Stimulated activated CD4-positive, alpha-beta T cell treated with anti-CD3 and anti-CD28 coated beads, Interleukin-4, amount 100 ng/mL, for 48 hours (primary cell): ENCODE measurements at regions not wholly inside any gene's neighbourhood (a gene's known extent, or its start where the extent isn't known, plus 50 kb on each side); places are given as distances from the start of the nearest gene placed in this dataset.

Experiments
- DNase-seq, 2 donors: peaks; one replicate each; pipeline ENCODE4 v3.0.0-alpha.2; 2020; ENCODE audit warnings: low read depth in 2 of 2

DNA sequence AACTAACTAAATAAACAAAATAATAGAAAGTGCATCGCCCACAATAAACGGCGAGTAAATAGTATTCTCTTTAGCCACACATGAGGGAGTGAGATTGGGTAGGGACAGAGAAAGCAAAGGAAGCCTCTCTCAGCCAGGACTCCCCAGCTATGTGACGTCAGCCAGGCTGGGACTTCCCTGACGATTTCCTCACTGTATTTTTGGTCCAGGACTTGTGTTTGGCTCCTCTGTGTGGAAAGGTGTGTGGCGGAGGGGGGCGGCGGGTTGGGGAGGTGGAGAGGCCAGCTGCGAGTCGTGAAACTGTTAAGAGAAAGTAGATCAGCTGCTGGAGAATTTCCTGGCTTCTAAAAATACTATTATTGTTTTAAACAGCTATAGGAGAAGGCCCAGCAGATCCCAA lies 1124.6 kb downstream of the AACS start:
- no peak for DNase-seq

DNA sequence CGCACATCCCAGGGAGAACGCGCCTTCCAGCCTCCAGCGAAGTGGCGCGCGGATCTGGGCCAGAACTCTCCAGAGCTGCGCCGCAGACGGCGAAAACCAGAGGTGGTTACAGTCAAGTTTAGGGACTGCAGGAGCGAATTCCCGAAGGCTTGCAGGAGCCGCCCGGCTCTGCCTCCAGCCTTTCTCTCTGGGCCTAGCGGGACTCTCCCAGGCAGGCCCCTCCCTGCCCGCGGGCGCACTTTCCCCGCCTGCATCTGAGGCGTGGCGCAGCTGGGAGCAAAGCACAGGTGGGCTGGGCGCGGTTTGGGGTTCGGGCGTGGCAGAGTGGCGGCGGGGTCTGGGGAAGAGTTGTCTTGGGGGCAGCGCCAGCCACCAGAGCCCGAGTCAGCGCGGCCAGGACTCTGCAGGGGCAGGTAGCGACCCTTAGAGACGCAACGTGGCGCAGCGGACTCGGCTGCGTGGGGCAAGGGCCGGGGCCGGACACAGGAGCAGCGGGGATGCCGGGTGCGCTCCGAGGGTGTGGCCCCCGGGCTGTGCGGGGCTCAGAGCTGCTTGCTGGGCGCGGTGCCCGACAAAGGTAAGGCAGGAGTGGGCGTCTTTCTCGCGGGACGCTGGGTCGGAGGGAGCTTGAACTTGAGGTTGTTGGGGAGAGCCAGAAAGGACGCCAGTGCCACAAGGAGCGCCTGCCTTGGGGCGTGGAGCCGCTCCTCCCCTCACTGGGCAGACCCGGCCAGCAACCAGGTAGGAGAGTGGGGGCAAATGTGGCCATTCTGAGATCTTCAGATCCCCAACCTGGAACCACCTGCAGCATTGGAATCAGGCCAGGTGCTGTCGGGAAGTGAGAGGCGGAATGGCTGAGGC lies 1126.0 kb downstream of the AACS start:
- no peak for DNase-seq

DNA sequence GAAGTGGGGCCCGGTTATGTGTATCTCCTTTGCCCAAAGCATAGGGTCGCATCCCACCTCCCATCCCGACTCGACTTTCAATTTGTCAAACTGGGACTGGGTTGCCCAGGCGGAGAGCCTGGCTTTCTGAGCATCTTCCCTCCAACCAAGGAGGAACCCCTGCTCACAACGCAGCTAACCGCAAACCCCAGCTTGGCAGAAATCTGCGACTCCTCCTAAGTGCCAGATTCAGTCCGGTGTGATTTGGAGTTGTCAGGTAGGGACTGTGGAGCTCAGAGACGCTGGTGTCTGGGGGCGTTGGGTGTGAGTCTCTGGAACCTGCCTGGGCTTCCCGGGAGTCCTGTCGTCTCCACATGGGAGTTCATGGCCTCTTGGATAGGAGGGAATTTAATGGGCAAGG lies 1126.7 kb downstream of the AACS start:
- no peak for DNase-seq

DNA sequence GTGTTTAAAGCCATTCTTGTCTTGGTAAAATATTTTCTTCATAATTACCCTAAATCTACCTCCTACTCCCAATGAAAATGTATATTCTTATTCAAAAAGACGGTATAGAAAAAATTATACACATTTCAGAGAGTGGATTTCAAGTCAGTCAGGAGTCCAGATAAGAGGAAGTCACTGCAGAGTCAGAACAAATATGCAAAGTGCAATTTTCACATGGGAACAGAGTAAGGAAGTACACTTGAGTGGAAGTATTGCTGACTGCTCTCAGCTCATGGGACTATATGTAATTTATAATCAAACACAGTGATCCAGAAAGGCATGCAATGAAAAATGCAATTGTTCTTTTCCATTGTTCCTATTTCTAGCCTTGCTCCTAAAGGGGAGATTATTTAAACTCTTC lies 1128.0 kb downstream of the AACS start:
- no peak for DNase-seq

DNA sequence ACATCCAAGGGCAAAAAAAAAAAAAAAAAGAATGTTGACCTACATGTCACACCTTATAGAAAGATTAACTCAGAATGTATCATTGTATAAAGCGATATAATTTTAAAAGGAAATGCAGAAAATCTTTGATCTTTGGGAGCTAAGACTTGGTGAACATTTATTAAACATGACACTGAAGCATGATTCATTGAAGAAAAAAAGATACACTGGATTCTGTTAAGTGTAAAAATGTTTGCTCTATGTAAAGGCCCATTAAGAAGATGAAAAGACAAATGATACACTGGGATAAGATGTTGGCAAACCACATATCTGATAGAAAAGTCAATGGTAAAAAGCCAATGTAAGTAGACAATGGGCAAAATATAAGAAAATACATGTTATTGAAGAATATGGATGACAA lies 1131.0 kb downstream of the AACS start:
- DNase-seq: no peak

DNA sequence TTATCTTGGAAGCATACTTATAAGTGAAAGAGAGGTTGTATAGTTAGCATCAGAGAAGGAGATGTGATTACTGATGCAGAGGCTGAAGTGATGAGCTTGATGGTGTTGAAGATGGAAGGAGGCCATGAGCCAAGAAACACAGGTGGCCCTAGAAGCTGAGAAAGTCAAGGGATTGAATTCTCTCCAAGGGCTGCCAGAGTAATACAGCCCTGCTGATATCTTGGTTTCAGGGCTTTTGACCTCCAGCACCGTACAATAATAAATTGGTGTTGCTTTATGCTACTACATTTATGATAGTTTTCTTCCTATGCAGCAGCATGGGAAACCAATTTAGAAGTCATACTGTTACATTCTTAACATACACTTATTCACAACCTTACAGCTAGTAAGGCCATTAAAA lies 1133.3 kb downstream of the AACS start:
- no peak for DNase-seq

DNA sequence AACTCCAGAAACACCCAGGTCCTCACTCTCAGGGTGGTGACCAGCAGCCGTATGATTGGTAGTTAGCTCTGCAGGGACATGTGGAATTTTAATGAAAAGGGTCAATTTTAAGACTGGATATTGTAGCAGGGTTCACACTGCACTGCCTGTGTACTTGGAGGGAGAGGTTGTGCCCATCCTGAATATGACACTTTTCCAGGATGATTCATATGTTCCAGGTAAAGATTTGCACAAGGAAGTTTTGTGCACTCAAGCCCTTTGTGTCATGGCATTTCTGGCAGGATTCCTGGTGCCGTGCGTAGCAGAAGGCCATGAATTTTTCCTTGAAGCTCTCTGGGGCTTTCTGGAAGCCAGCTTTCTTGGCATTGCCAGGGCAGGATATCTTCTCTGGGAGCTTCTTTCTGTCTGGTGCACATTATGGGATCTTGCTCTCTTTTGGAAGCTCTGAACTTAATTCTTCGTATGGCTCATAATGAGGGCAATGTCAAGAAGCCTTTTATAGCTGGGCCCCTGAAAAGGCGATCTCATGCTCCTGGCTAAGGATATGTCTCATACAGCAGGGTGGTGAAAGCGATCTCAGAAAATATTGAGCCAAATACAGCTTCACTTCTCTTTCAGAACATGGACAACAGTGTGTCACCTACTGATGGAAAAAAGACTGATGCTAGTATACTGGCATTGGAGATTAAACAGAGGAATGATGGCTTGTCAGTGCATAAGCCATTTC lies 1133.9 kb downstream of the AACS start:
- DNase-seq: no peak

DNA sequence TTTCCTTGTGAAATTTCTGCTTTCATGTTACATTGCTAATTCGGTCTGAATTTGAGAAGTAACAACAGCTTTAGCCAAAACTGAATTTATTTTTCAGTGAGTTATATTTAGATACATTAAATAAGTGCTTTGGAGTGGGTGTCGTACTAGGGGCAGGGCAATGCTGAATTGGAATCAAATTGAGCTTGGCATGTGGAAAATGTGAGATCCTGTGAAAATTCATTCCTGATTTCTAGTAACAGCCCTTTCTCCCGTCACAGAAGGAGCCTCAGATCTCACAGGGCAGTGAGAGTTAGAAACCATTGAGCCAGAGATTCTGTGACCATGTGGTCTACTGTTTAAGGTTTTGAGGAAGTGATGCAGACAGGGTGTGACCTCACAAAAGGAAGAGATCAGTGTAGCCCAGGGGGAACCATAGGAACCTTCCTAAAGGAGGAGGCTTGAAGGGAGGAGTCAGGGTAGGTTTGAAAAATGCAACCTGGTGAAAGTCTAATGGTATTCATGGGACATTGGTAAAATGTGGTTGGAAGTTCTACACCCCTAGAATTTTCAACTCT lies 1136.8 kb downstream of the AACS start:
- DNase-seq: no peak

DNA sequence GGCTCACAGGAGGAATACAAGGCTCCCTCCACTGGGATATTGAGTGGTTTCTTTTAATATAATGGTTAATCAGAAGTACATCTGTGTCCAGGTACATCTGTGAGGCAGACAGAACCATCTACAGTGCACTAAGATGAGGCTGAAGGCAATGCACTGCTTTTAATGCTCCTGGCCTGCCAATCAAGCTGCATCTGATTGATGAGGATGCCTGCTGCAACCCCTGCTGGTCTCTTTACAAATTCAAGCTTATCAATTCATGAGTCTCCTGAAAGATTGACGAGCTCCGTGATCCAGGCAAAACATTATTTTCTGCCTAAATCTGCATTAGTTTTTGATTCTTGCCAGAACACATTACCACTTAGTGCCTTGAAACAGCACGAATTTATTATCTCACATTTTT lies 1139.1 kb downstream of the AACS start:
- no peak for DNase-seq

DNA sequence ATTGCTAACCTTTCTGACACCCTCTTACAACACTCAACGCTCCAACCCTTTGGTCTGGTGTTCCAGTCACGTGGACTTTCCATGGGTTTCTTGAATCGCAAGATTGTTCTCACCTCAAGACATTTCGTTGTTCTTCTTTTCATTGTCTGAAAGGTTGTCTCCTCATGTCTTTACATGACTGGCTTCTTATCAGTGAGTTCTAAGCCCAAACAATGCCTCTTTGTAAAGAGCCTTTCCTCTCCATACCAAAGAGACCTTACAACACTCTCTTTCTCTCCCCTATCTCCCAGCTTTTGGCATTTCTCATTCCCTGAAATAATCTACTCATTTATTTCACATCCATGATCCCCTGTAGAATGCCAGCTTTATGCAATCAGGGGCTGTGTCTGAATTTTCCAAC lies 1144.8 kb downstream of the AACS start:
- no peak for DNase-seq

DNA sequence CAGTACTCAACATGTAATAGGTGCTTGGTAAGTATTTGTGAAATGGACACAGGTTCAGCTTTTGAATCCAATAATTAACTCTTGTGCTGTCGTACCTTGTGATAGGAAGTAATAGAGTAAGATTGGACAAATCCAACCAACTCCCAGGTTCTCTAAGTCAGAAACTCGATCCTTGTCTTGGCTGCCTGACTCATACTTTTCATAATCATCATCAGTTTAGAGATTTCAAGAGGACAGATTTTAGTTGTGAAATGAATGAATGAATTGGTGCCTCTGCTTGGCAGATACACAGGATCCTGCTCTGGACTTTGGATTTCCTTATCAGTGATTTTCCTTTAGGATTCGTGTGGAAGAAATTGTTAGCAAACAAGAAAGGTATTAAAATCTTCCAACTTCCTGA lies 1145.2 kb downstream of the AACS start:
- no peak for DNase-seq

DNA sequence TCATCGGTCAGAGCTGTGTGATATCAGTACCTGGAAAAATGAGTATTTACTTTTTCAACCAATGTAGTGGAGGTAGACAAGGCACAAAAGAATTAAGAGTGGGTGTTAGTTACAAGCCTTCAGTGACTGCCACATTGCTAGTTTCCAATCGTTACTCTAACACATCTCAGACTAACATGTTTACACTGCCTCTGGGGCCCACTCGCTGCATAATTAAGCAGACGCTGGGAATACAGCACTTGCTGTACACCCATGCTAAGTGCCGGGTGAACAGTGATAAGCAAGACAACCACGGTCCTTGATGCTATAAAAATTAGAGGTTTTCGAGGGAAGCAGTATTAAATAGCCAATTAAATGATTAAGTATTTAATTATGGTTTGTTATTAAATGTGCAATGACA lies 1147.6 kb downstream of the AACS start:
- DNase-seq: no peak

DNA sequence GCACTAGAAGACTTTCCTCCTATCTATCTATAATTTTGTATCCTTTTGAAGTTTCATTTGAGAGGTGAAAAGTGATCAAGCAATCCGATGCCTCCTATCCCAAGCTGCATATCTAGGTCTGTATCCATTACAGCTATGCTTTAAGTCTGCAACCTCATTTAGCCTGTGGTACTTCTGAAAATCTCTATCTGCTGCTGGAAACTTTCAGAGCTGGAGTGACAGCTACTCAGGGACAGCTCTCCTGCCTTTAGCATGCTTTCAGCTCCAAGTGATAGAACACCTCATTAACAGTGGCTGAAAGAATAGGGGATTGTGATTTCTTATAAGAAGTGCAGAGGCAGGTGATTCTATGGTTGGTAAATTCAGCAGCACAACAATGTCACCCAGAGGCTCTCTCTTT lies 1153.5 kb downstream of the AACS start:
- no peak for DNase-seq

DNA sequence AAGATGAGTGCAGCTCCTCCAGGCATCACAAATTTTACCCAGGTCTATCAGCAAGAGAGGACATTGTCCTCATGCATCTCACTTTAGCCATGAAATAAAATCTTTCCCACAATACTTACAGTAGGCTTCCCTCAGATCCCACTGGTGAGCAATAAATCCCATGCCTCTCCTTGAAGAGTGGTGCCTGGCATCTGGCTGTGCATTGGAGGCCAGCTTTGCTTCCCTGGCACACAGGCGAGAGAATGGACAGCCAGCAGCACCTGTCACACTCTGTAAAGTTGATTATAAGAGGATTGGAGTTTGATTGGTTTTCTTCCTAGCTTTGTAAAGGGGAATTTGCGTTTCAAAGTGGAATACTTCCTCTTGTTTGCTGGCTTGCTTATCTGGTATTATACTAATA lies 1153.9 kb downstream of the AACS start:
- no peak for DNase-seq

DNA sequence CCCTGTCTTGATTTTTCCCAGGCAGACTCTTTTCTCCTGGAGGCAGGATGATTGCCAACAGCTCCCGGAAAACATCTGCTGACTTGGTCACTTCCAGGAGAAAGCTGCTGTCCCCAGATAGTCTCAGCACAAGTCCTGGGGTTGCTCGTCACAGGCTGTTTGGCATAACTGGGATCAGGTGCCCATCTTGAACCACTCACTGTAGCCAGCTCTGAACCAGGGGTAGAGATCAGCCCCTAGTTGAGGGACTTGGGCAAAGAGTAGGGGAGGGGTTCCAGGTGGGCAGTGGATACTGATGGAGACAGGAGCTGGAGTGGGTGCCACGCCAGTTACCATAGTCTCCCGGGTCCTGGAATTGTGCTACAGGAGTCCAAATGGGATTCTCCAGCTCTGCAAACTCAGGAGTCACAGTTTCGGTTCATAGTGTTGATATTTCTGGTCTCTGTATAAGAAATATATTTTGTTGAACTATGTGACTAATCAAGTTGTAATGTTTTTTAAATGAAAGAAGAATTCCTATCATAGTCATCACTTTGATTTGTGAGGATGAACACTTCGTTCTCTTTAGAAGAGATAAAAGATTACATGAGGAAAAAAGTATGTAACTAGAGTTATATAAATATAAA lies 1154.5 kb downstream of the AACS start:
- DNase-seq: no peak

DNA sequence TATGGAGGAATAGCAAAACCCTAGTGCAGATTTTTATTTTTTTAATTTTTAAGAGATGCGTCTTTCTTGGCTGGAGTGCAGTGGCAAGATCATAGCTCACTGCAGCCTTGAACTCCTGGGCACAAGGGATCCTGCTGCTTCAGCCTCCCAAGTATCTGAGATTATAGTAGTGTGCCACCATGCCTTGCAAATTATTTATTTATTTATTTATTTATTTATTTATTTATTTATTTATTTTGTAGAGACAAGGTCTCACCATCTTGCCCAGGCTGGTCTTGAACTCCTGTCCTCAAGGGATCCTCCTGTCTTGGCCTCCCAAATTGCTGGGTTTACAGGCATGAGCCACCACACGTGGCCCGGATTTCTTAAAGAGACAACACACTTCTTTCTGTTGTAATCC lies 1158.8 kb downstream of the AACS start:
- no peak for DNase-seq

DNA sequence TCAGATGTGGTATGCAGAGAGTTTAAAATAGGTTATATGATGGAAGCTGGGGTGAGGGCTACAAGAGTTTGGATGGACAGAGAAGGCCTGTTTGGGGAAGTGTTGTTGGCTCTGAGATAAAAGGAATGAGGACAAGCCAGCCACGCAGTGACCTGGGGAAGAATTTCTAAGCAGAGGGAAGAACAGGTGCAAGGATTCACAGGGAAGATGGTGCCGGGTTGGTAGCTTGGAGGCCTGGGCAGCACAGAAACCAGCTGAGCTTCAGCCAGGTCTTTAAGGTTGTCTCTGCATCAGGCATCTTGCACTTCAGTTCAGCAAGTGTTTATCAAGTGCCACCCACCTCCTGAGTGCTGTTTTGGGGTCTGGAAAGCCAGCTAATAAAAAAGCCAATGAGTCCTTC lies 1163.7 kb downstream of the AACS start:
- DNase-seq: no peak

DNA sequence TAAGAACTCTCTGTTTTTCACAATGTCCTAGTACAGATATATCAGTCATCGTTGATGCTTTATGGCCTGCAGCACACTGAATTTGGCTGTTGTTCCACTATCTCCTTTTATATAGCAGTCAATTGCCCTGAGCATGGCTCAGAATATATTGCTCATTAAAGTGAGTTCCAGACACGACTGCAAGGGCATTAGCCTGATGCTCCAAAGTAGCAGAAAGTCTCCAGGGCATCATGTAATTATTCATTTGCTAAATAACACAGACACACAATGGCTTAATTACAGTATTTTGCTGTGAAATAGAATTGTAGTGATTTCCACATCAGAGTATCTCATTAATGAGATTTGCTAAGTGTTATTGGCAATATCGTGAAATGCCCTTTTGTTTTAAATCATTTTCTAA lies 1167.5 kb downstream of the AACS start:
- DNase-seq: no peak

DNA sequence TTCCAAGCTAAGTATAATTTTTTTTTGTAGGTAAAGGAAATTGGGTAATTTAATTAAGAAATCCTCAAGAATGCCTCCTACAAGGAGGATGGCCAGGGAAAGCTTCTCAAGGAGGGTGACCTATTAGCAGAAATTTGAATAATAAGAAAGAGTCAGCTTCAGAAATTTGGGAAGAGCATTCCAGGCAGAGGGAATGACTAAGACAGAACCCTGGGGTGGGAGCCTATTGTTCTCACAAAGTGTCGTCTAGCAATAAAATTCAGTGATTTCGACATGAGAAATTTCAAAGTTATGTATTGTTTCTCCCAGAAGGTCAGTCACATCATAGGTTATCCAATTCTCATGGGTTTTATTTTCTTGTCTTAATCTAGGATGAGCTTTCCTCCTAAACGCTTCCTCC lies 1168.4 kb downstream of the AACS start:
- no peak for DNase-seq

DNA sequence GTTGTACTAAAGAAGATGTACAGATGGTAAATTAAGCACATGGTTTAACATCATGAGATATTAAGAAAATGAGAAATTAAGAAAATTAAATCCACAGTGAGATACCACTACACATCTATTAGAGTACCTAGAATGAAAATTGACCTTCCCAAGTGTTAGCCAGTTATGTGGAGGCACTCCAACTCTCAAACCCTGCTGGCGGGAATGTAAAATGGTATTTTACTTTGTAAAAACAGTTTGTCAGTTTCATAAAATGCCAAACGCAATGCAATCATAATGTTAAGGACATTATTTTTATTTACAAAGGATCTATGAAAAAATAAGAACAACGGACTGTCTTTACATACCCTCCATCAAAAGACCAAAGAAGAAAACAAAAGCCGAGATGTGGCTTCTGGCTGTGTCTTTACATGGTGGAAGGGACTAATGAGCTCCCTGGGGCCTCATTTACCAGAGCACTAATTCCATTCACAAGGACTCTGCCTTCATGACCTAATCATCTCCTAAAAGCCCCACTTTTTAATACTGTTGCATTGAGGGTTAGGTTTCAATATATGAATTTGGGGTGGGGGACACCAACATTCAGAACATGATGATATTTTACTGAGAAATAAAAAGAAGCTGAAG lies 1178.7 kb downstream of the AACS start:
- DNase-seq: no peak

DNA sequence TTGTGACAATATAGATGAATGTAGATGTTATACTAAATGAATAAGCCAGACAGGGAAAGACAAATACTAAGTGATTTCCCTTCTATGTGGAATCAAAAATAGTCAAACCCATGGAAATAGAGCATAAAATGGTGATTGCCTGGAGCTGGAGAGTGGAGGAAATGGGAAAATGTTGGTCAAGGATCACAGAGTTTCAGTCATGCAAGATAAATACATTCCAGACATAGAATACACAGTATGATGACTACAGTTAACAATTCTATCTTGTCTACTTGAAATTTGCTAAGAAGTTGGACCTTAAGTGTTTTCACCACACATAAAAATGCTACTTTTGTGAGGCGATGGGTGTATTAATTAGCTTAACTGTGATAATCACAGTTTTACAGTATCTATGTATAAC lies 1182.7 kb downstream of the AACS start:
- DNase-seq: no peak

DNA sequence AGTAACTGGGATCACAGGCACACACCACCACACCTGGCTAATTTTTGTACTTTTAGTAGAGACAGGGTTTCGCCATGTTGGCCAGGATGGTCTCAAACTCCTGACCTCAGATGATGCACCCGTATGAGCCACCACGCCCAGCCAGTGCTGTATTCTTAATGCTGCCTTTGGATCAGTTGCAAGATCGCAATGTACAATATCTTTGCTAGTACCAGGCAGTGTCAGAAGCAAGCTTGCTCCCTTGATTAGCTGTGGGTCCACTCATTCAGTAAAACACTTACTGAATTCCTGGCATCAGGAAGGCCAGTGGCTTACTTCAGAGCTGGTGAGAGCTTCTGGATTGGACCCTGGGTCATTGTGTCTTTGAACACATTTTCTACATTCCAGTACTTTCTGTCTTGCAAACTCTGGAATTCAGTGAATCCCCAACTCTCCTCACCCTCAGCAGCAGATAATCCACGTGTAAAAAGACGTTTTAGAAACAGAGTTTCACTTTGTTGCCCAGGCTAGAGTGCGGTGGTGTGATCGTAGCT lies 1183.7 kb downstream of the AACS start:
- no peak for DNase-seq
